BLaER1 treated with 17β-estradiol and CSF1 and Interleukin-3, amounts not matched to agents 10 nM and 100 nM (cell line): ENCODE measurements at regions not wholly inside any gene's neighbourhood (a gene's known extent, or its start where the extent isn't known, plus 50 kb on each side); places are given as distances from the start of the nearest gene placed in this dataset.
A peak's percentile ranks its signal among the peaks of the same experiment; 100 is the strongest.

Experiments
- H3K27ac ChIP-seq, 11 experiments: shearing (Covaris generic); formaldehyde crosslinking; 2 replicates each; pipeline ENCODE4 v1.8.1; 2022
- H3K27me3 ChIP-seq, 11 experiments: shearing (Covaris generic); formaldehyde crosslinking; 2 replicates each; pipeline ENCODE4 v1.8.1; 2022
- H3K36me3 ChIP-seq, 11 experiments: shearing (Covaris generic); formaldehyde crosslinking; 2 replicates each; pipeline ENCODE4 v1.8.1; 2022
- H3K4me1 ChIP-seq, 10 experiments: shearing (Covaris generic); formaldehyde crosslinking; 2 replicates each; pipeline ENCODE4 v1.8.1; 2022
- H3K4me2 ChIP-seq, 11 experiments: shearing (Covaris generic); formaldehyde crosslinking; 2 replicates each; pipeline ENCODE4 v1.8.1; 2022
- H3K4me3 ChIP-seq, 10 experiments: shearing (Covaris generic); formaldehyde crosslinking; 2 replicates each; pipeline ENCODE4 v1.8.1; 2022
- H3K9ac ChIP-seq, 11 experiments: shearing (Covaris generic); formaldehyde crosslinking; 2 replicates each; pipeline ENCODE4 v1.8.1; 2022
- H3K9me3 ChIP-seq, 11 experiments: shearing (Covaris generic); formaldehyde crosslinking; replicated peaks in 1 of 11; 2 replicates each; pipeline ENCODE4 v1.8.1; 2022
- H4K20me1 ChIP-seq, 11 experiments: shearing (Covaris generic); formaldehyde crosslinking; 2 replicates each; pipeline ENCODE4 v1.8.1; 2022
- Cebpa-rat ChIP-seq, 11 experiments: shearing (Covaris generic); IDR thresholded peaks; 2 replicates each; pipeline ENCODE4 v1.8.1; 2022

DNA sequence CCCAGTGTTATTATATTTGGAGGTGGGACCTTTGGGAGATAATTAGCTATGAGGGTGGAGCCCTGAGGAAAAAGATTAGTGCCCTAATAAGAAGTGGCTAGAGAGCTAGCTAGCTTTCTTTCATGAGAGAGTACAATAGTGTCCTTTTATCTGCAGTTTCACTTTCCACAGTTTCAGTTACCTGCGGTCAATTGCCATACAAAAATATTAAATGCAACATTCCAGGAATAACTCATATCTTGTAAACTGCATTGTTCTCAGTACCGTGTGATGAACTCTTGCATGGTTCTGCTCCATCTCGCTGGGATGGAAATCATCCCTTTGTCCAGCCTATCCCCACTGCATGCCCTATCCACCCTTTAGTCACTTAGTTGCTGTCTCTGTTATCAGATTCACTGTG is 201.6 kb downstream of the RWDD3 start:
- Histone ChIP-seq H3K4me2 (no peak overlapping the region), H3K9me3 (no peaks in the 10 kb centered on the region), H3K9ac (no peak overlapping the region), H3K27me3 (no peaks in the 10 kb centered on the region), H3K4me1 (peaks cover 0 to 8% (median 0%) of the 10 kb centered on the region in 10 experiments; a peak in 1 of 20 replicates), H3K36me3 (no peaks in the 10 kb centered on the region), H3K4me3 (no peak overlapping the region), H3K27ac (no peak overlapping the region), H4K20me1 (no peaks in the 10 kb centered on the region)
- no peak for TF ChIP-seq Cebpa-rat (IDR thresholded peaks at IDR 0.05)

DNA sequence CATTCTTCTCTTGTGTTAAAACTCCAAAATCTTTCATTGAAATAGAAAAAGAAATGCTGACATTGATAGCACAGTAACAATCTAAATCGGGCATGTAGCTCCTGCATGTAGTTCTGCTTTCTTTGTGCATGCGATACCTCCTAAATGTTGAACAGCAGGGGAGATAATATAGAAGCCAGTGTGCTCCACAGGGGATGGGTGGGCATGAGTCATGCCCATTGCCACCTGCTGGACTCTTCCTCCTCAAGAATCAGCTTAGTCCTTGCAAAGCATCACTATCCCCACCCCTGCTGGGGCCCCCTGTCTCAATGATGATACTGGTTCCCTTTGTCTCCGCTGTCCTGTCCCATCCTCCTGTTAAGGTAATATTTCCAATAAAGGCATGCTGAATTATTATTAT is 203.0 kb downstream of the RWDD3 start:
- TF ChIP-seq Cebpa-rat (IDR thresholded peaks at IDR 0.05) = no peak
- Histone ChIP-seq H3K4me2 (no peak overlapping the region), H3K36me3 (no peaks in the 10 kb centered on the region), H4K20me1 (no peaks in the 10 kb centered on the region), H3K9me3 (no peaks in the 10 kb centered on the region), H3K27ac (no peak overlapping the region), H3K4me1 (peaks cover 0 to 8% (median 0%) of the 10 kb centered on the region in 10 experiments; a peak in 1 of 20 replicates), H3K4me3 (no peak overlapping the region), H3K9ac (no peak overlapping the region), H3K27me3 (no peaks in the 10 kb centered on the region)

DNA sequence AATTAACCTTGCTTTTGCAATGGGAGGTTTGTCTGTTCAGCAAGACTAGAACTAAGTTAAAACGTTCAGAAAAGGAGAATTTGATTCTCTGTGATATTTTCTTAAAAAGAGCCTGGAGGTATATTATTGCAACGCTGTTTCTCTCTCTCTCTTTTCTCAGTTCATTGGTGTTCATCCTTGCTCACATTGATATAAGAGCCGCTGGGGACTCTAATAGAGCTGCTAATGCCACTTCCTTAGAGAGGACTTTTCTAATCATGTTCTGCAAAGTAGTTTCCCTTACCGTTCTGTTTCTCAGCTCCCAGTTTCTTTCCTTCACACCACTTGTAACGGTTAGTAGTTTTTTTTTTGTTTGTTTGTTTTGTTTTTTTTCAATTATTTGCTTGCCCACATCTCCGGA is 203.8 kb downstream of the RWDD3 start:
- Histone ChIP-seq H3K36me3 (no peaks in the 10 kb centered on the region), H4K20me1 (no peaks in the 10 kb centered on the region), H3K4me2 (0 out of 22 replicates have a peak overlapping the region, but pooled peaks of 1 of the 11 experiments have one; percentile 11), H3K27me3 (no peaks in the 10 kb centered on the region), H3K9me3 (no peaks in the 10 kb centered on the region), H3K9ac (no peak overlapping the region), H3K27ac (no peak overlapping the region), H3K4me1 (peaks cover 0 to 8% (median 0%) of the 10 kb centered on the region in 10 experiments; a peak in 1 of 20 replicates), H3K4me3 (no peak overlapping the region)
- TF ChIP-seq Cebpa-rat (IDR thresholded peaks at IDR 0.05) = no peak

DNA sequence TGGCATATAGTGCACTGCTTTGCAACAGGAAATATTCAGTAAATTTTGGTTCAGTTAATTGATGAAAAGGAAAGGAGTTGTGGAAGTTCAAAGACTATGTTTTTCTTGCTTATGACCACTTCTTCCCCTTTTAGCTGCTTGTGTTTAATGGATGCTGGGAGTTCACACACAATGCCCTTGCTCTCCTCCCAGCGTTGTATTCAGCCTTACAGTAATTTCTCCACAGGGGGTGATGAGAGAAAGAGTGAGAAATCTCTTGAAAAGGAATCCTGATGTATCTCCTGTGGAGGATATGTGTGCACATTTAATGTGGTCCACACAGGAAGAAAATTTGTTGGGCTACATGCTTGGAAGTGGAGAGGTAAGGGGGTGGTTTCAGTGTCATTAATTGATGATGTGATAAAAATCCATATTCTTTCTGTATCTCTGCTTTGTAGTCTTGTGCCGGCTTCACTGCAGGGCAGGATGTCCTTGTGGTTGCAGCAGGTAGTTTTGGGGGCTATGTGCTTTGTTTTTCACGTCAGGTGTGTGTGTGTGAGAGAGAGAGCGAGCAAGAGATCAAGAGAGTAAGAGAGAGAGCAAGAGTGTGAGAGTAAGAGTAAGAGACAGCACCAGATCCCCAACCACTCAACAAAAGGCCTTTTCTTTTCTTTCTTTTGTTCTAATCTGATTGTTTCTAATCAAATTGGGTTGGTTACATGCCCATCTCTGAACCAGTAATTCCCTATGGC is 204.4 kb downstream of the RWDD3 start:
- no peak overlapping the region for H3K27ac ChIP-seq
- H3K9me3 ChIP-seq = no peaks in the 10 kb centered on the region
- peaks cover 0 to 8% (median 0%) of the 10 kb centered on the region in 10 experiments; a peak in 1 of 20 replicates for H3K4me1 ChIP-seq
- H3K9ac ChIP-seq = no peak overlapping the region
- TF ChIP-seq Cebpa-rat (IDR thresholded peaks at IDR 0.05) = no peak
- H4K20me1 ChIP-seq = no peaks in the 10 kb centered on the region
- 0 out of 22 replicates have a peak overlapping the region, but pooled peaks of 1 of the 11 experiments have one; percentile 11 for H3K4me2 ChIP-seq
- no peaks in the 10 kb centered on the region for H3K27me3 ChIP-seq
- no peak overlapping the region for H3K4me3 ChIP-seq
- no peaks in the 10 kb centered on the region for H3K36me3 ChIP-seq

DNA sequence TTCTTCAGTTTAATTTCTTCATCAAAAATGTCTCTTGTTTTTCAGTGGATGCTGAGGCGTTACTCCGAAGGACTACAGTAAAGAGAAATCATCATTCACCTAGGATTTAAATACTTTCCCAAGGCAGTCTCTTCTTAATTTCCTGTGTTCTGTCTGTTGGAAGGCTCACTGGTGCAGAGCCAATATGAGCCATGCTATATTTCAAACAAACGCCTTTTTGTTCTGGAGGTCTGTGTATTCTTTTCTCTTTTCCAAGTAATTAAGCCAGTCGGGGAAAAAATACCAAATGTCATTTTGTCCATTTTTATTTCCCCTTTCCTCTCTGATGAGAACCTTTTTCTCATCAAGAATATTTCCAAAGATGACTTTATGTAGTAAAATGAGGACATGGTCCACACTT is 206.5 kb downstream of the RWDD3 start:
- TF ChIP-seq Cebpa-rat (IDR thresholded peaks at IDR 0.05) = no peak
- H3K27me3 ChIP-seq = no peaks in the 10 kb centered on the region
- H3K4me2 ChIP-seq = no peak overlapping the region
- H3K27ac ChIP-seq = no peak overlapping the region
- H4K20me1 ChIP-seq = no peaks in the 10 kb centered on the region
- H3K9ac ChIP-seq = no peak overlapping the region
- H3K9me3 ChIP-seq = no peaks in the 10 kb centered on the region
- no peaks in the 10 kb centered on the region for H3K36me3 ChIP-seq
- no peak overlapping the region for H3K4me3 ChIP-seq
- peaks cover 0 to 8% (median 0%) of the 10 kb centered on the region in 10 experiments; a peak in 1 of 20 replicates for H3K4me1 ChIP-seq

DNA sequence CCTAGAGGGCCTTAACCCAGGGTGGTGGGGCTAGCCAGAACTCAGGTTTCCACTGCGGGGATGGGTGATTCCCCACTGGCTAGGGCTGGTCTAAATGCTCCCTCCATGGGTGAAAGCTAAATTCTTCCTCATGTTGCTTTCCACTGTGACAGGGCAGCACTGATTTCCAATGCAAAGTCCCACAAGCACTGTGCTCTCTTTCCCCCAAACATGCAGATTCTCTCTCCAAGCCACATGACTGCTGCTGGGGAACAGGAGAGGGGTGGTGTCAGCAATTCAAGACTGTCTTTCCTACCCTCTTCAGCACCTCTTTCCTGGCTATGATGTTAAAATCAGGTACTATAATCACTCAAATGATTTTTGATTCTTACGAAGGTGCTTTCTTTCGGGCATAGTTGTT is 215.5 kb downstream of the RWDD3 start:
- no peak overlapping the region for H3K4me3 ChIP-seq
- H4K20me1 ChIP-seq = no peaks in the 10 kb centered on the region
- no peak overlapping the region for H3K4me2 ChIP-seq
- H3K9ac ChIP-seq = no peak overlapping the region
- no peaks in the 10 kb centered on the region for H3K36me3 ChIP-seq
- no peaks in the 10 kb centered on the region; a peak in 2 of 22 replicates for H3K9me3 ChIP-seq
- no peaks in the 10 kb centered on the region for H3K4me1 ChIP-seq
- H3K27ac ChIP-seq = no peak overlapping the region
- no peak for TF ChIP-seq Cebpa-rat (IDR thresholded peaks at IDR 0.05)
- no peaks in the 10 kb centered on the region for H3K27me3 ChIP-seq

DNA sequence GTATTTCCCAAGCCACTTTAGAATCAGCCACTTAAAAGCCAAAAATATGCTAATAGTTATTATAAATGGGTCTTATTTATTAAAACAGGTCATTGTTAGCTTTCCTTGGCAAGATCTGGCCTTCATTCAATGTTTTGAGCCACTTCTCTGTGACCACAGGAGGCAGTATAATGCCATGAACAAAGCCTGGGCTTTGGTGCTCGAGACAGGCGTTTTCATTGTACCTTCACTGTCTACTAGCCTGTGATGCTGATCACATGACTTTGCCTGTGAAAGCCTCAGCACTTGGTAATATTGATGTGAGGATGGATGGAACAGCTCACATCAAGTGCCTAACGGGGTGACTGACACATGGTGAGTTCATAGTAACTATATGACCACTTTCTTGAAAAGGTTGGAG is 217.0 kb downstream of the RWDD3 start:
- H4K20me1 ChIP-seq = no peaks in the 10 kb centered on the region
- no peak for TF ChIP-seq Cebpa-rat (IDR thresholded peaks at IDR 0.05)
- H3K4me2 ChIP-seq = no peak overlapping the region
- H3K27ac ChIP-seq = no peak overlapping the region
- no peaks in the 10 kb centered on the region; a peak in 3 of 22 replicates for H3K9me3 ChIP-seq
- no peak overlapping the region for H3K9ac ChIP-seq
- no peaks in the 10 kb centered on the region for H3K27me3 ChIP-seq
- no peaks in the 10 kb centered on the region for H3K4me1 ChIP-seq
- no peaks in the 10 kb centered on the region for H3K36me3 ChIP-seq
- no peak overlapping the region for H3K4me3 ChIP-seq

DNA sequence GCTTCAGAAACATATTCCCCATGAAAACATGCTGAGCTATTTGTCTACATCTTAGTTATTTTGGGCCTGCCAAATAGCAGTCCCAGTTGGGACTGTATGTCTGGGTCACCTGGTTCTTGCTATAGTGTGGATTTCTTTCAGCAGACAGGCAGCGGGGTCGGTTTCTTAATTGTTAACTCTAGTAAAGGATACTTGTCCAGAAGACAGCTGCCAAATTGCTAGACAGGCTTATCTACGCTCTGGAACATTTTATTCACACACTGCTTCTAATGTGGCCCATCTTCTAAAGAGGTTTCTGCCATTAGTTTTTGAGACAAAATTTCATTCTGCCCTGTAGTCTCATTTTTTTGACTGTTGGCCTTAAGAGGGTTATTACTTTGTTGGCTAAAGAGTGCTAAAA is 217.9 kb downstream of the RWDD3 start:
- no peak for TF ChIP-seq Cebpa-rat (IDR thresholded peaks at IDR 0.05)
- Histone ChIP-seq H3K9ac (no peak overlapping the region), H3K9me3 (no peaks in the 10 kb centered on the region; a peak in 3 of 22 replicates), H3K4me3 (no peak overlapping the region), H4K20me1 (no peaks in the 10 kb centered on the region), H3K4me1 (no peaks in the 10 kb centered on the region), H3K36me3 (no peaks in the 10 kb centered on the region), H3K4me2 (no peak overlapping the region), H3K27ac (no peak overlapping the region), H3K27me3 (no peaks in the 10 kb centered on the region)

DNA sequence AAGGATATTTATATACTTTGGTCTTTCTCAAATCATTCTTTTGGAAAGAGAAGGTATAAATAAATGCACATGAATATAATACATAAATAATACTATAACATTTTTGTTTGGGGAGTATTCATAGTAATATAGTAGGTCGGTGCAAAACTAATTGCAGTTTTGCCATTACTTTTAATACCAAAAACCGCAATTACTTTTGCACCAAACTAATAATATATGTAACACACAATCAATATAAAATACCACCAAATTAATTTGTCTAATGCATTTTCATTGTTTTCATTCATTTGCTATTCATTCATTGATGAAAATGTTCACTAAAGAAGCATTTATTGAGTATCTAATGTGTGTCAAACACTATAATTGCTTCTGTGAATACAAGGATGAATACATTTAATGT is 219.0 kb downstream of the RWDD3 start:
- Histone ChIP-seq H3K4me1 (no peaks in the 10 kb centered on the region), H3K4me2 (no peak overlapping the region), H3K9ac (no peak overlapping the region), H3K27ac (no peak overlapping the region), H3K9me3 (no peaks in the 10 kb centered on the region; a peak in 3 of 22 replicates), H4K20me1 (no peaks in the 10 kb centered on the region), H3K27me3 (no peaks in the 10 kb centered on the region), H3K36me3 (no peaks in the 10 kb centered on the region), H3K4me3 (no peak overlapping the region)
- TF ChIP-seq Cebpa-rat (IDR thresholded peaks at IDR 0.05) = no peak

DNA sequence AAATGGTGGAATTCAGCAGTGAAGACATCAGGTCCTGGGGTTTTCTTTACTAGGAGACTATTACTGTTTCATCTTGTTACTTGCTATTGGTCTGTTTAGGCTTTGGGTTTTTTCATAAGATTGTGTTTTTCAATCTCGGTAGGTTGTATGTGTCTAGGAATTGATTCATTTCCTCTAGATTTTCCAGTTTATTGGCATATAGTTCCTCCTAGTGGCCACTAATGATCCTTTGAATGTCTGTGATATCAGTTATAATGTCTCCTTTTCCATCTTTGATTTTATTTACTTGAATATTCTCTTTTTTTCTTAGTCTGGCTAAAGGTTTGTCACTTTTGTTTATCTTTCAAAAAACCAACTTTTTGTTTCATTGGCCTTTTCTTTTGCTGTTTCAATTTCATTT is 233.0 kb downstream of the RWDD3 start:
- Histone ChIP-seq H3K4me1 (no peaks in the 10 kb centered on the region), H3K4me2 (no peak overlapping the region), H3K27ac (no peak overlapping the region), H3K9ac (no peak overlapping the region), H3K36me3 (no peaks in the 10 kb centered on the region), H3K9me3 (peaks cover 0 to 10% (median 5%) of the 10 kb centered on the region in 11 experiments; a peak in 12 of 22 replicates), H3K4me3 (no peak overlapping the region), H4K20me1 (no peaks in the 10 kb centered on the region), H3K27me3 (no peaks in the 10 kb centered on the region)
- no peak for TF ChIP-seq Cebpa-rat (IDR thresholded peaks at IDR 0.05)
